A549 (cell line): ENCODE measurements at regions not wholly inside any gene's neighbourhood (a gene's known extent, or its start where the extent isn't known, plus 50 kb on each side); places are given as distances from the start of the nearest gene placed in this dataset.

ENCODE experiments used
- ATAC-seq, 2 experiments: fragments of 200-7000 bp in 1 of 2; fragments of >200 bp in 1 of 2; cut with Nextera tagmentation in 1 of 2; cut with Tn5 transposase in 1 of 2; 3 replicates each; pipeline versions ENCODE4 v1.8.0 to v1.9.1; 2018 to 2020; ENCODE audit warnings: mild to moderate bottlenecking in 1 of 2, moderate library complexity in 1 of 2
- CTCF ChIA-PET: fragments of 300-600 bp; sonication (Branson Sonifier 250); formaldehyde crosslinking; extraction: SDS; loops from one replicate; lab custom pipeline; 2021; ENCODE audit warnings: antibody characterized with exemption, inconsistent platforms; lab: Yijun Ruan, JAX
- POLR2A ChIA-PET: fragments of 350-600 bp; formaldehyde crosslinking; extraction: SDS; loops from one replicate; lab custom pipeline; 2021; ENCODE audit warnings: antibody characterized with exemption, inconsistent platforms; lab: Yijun Ruan, JAX
- DNase-seq, 2 experiments: peaks; one replicate each; pipeline versions ENCODE4 v3.0.0 to v3.0.0-alpha.2; 2011 to 2016; ENCODE audit warnings: low read depth in 1 of 2, low spot score in 1 of 2
- FAIRE-seq: peaks from 2 replicates; lab custom pipeline; 2011; peaks lifted over from hg19 to GRCh38; lab: Jason Lieb, UNC
- H3K27ac ChIP-seq, 2 experiments: fragments of >200 bp; sonication (Bioruptor Twin); formaldehyde crosslinking; 3 replicates each; pipeline ENCODE4 v1.5.1; 2016 to 2017
- H3K4me1 ChIP-seq: fragments of >200 bp; sonication (Bioruptor Twin); formaldehyde crosslinking; 3 replicates; pipeline ENCODE4 v1.6.1; 2016
- H3K4me2 ChIP-seq: fragments of >200 bp; sonication (Bioruptor Twin); formaldehyde crosslinking; 3 replicates; pipeline ENCODE4 v1.6.1; 2016
- H3K4me3 ChIP-seq: fragments of >200 bp; sonication (Bioruptor Twin); formaldehyde crosslinking; 3 replicates; pipeline ENCODE4 v1.5.1; 2016
- H3K9me3 ChIP-seq: fragments of >200 bp; sonication (Bioruptor Twin); formaldehyde crosslinking; 3 replicates; pipeline ENCODE4 v1.6.1; 2016
- BHLHE40 ChIP-seq: IDR thresholded peaks from 2 replicates; pipeline ENCODE4 v1.6.1; 2012; ENCODE audit warnings: low read depth, low read length, inconsistent platforms
- CBX2 ChIP-seq: fragments of 200-600 bp; sonication (generic); IDR thresholded peaks from 2 replicates; pipeline ENCODE4 v1.6.1; 2016; ENCODE audit warnings: low read depth, mild to moderate bottlenecking, borderline replicate concordance
- CEBPB ChIP-seq, 2 experiments: fragments of >200 bp in 1 of 2; sonication (Bioruptor Twin) in 1 of 2; formaldehyde crosslinking in 1 of 2; IDR thresholded peaks; 2 replicates each; pipeline ENCODE4 v1.6.1; 2012 to 2016
- CHD2 ChIP-seq: fragments of 150-350 bp; IDR thresholded peaks from 2 replicates; pipeline ENCODE4 v1.6.1; 2014; ENCODE audit warnings: low read length; ENCODE audit not compliant: partially characterized antibody
- EHF ChIP-seq: fragments of 250-450 bp; sonication (Bioruptor Pico); IDR thresholded peaks from 2 replicates; pipeline ENCODE4 v1.5.0; 2020; ENCODE audit warnings: mild to moderate bottlenecking
- EP300 ChIP-seq, 2 experiments: fragments of >200 bp; sonication (Bioruptor Twin); formaldehyde crosslinking; IDR thresholded peaks; 2 replicates in 1 of 2; 3 replicates in 1 of 2; pipeline ENCODE4 v1.6.1; 2016 to 2017
- ESRRA ChIP-seq: fragments of 150-350 bp; IDR thresholded peaks from 2 replicates; pipeline ENCODE4 v1.6.1; 2014; ENCODE audit warnings: mild to moderate bottlenecking, low read length, borderline replicate concordance
- FOSB ChIP-seq: fragments of 250-450 bp; sonication (Bioruptor Pico); IDR thresholded peaks from 2 replicates; pipeline ENCODE4 v1.5.0; 2020; ENCODE audit warnings: mild to moderate bottlenecking, moderate library complexity
- FOSL2 ChIP-seq, 2 experiments: fragments of 450-650 bp in 1 of 2; fragments of >200 bp in 1 of 2; sonication (Bioruptor Twin) in 1 of 2; formaldehyde crosslinking; IDR thresholded peaks; 2 replicates each; pipeline versions ENCODE4 v1.5.0 to v1.6.1; 2016 to 2020; ENCODE audit warnings: mild to moderate bottlenecking in 1 of 2, moderate library complexity in 1 of 2
- MAFK ChIP-seq: fragments of 450-650 bp; IDR thresholded peaks from 2 replicates; pipeline ENCODE4 v1.6.1; 2014; ENCODE audit not compliant: partially characterized antibody
- MYC ChIP-seq: IDR thresholded peaks from 2 replicates; pipeline ENCODE4 v1.6.1; 2012; ENCODE audit warnings: mild to moderate bottlenecking, inconsistent platforms, low read length, improper control_type of control experiment, borderline replicate concordance
- PHF8 ChIP-seq: fragments of 200-600 bp; sonication (generic); IDR thresholded peaks from 2 replicates; pipeline ENCODE4 v1.6.1; 2016; ENCODE audit warnings: low read depth, mild to moderate bottlenecking, antibody characterized with exemption, moderate library complexity, borderline replicate concordance
- RAD21 ChIP-seq, 2 experiments: fragments of >200 bp in 1 of 2; sonication (Bioruptor Twin) in 1 of 2; formaldehyde crosslinking in 1 of 2; IDR thresholded peaks in 1 of 2; conservative IDR thresholded peaks in 1 of 2; 2 replicates in 1 of 2; 3 replicates in 1 of 2; pipeline ENCODE4 v1.6.1; 2012 to 2018; ENCODE audit warnings: inconsistent platforms in 1 of 2
- RFX5 ChIP-seq: fragments of 450-650 bp; IDR thresholded peaks from 2 replicates; pipeline ENCODE4 v1.7.1; 2014; ENCODE audit warnings: antibody characterized with exemption, mild to moderate bottlenecking, moderate library complexity
- RNF2 ChIP-seq: fragments of 200-600 bp; sonication (generic); IDR thresholded peaks from 2 replicates; pipeline ENCODE4 v1.6.1; 2016; ENCODE audit warnings: low read depth, mild to moderate bottlenecking, antibody characterized with exemption, moderate library complexity, borderline replicate concordance
- SREBF2 ChIP-seq: fragments of 450-650 bp; IDR thresholded peaks from 2 replicates; pipeline ENCODE4 v1.6.1; 2014; ENCODE audit warnings: mild to moderate bottlenecking, moderate library complexity
- TFCP2L1 ChIP-seq: fragments of 250-450 bp; sonication (Bioruptor Pico); IDR thresholded peaks from 2 replicates; pipeline ENCODE4 v1.5.0; 2021; ENCODE audit warnings: mild to moderate bottlenecking
- ZC3H11A ChIP-seq: fragments of 450-650 bp; IDR thresholded peaks from 2 replicates; pipeline ENCODE4 v1.6.1; 2014; ENCODE audit warnings: antibody characterized with exemption, mild to moderate bottlenecking
- ZSCAN20 ChIP-seq: fragments of 250-450 bp; sonication (Bioruptor Pico); IDR thresholded peaks from 2 replicates; pipeline ENCODE4 v1.8.0; 2022; ENCODE audit warnings: mild to moderate bottlenecking, moderate library complexity
- WGBS: methylation state at CpG from one replicate; pipeline ENCODE4 v1.1.6; 2017; ENCODE audit errors: missing lambda C conversion rate; 5-methylcytosine and 5-hydroxymethylcytosine counted together
- TF ChIP-seq, protein P1 (sequence below): fragments of >200 bp; sonication (Bioruptor Twin); formaldehyde crosslinking; IDR thresholded peaks from 3 replicates; pipeline ENCODE4 v1.6.1; 2016
- TF ChIP-seq, protein P2 (sequence below): IDR thresholded peaks from 2 replicates; pipeline ENCODE4 v1.6.1; 2012
- TF ChIP-seq, protein P3 (sequence below): fragments of 250-450 bp; sonication (Bioruptor Pico); IDR thresholded peaks from 2 replicates; pipeline ENCODE4 v1.5.0; 2021; ENCODE audit warnings: mild to moderate bottlenecking, moderate library complexity, borderline replicate concordance
- TF ChIP-seq, protein P4 (sequence below): fragments of >200 bp; sonication (Bioruptor Twin); formaldehyde crosslinking; IDR thresholded peaks from 2 replicates; pipeline ENCODE4 v1.6.1; 2016
- TF ChIP-seq, protein P5 (sequence below): fragments of >200 bp; sonication (Bioruptor Twin); formaldehyde crosslinking; IDR thresholded peaks from 3 replicates; pipeline ENCODE4 v1.5.1; 2016
- TF ChIP-seq, protein P6 (sequence below): fragments of 450-650 bp; IDR thresholded peaks from 2 replicates; pipeline ENCODE4 v1.6.1; 2014; ENCODE audit warnings: antibody characterized with exemption
- TF ChIP-seq, protein P7 (sequence below): IDR thresholded peaks from 2 replicates; pipeline ENCODE4 v1.6.1; 2012; ENCODE audit warnings: low read depth, borderline replicate concordance

DNA sequence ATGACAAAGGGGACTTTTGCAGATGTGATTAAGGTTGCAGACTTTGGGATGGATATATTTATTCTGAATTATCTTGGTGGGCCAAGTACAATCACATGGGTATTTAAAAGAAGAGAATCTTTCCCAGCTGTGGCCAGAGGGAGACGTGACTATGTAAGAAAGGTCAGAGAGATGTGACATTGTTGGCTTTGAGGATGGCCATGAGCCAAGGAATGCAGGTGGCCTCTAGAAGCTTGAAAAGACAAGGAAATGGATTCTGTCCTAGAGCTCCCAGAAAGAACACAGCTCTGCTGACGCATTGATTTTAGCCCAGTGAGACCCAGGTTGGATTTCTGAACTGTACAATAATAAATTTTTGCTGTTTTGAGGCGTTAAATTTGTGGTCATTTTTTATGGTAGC lies 616.0 kb upstream of the TBL1XR1 start:
- Histone ChIP-seq H3K9me3 (no peaks in the 10 kb centered on the region), H3K27ac (peak overlapping the region; percentile 54 to 76), H3K4me3 (no peak overlapping the region), H3K4me2 (peak overlapping the region; percentile 37), H3K4me1 (peaks cover 60% of the 10 kb centered on the region)
- POLR2A ChIA-PET: no interaction called here
- DNase-seq: peak in 1 of 2 experiments; percentile 64
- CTCF ChIA-PET: no interaction called here
- FAIRE-seq: no peak
- WGBS: 43% methylated on average over 3 of the region's 3 CpGs
- ATAC-seq: no peak
- TF ChIP-seq RAD21 (conservative IDR thresholded peaks at IDR 0.05 in 1 of 2, IDR thresholded peaks at IDR 0.05 in 1 of 2): peak in 1 of 2 experiments; percentile 20; a peak in 1 of 5 replicates
- no peak for TF ChIP-seq EP300 (IDR thresholded peaks at IDR 0.05)
- TF ChIP-seq, protein P1, sequence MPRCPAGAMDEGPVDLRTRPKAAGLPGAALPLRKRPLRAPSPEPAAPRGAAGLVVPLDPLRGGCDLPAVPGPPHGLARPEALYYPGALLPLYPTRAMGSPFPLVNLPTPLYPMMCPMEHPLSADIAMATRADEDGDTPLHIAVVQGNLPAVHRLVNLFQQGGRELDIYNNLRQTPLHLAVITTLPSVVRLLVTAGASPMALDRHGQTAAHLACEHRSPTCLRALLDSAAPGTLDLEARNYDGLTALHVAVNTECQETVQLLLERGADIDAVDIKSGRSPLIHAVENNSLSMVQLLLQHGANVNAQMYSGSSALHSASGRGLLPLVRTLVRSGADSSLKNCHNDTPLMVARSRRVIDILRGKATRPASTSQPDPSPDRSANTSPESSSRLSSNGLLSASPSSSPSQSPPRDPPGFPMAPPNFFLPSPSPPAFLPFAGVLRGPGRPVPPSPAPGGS: no peak
- no peak for TF ChIP-seq ZC3H11A
- TF ChIP-seq MAFK: peak; percentile 28
- no peak for TF ChIP-seq RFX5
- TF ChIP-seq ESRRA: no peak
- TF ChIP-seq, protein P2, sequence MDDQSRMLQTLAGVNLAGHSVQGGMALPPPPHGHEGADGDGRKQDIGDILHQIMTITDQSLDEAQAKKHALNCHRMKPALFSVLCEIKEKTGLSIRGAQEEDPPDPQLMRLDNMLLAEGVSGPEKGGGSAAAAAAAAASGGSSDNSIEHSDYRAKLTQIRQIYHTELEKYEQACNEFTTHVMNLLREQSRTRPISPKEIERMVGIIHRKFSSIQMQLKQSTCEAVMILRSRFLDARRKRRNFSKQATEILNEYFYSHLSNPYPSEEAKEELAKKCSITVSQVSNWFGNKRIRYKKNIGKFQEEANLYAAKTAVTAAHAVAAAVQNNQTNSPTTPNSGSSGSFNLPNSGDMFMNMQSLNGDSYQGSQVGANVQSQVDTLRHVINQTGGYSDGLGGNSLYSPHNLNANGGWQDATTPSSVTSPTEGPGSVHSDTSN: no peak
- TF ChIP-seq FOSL2 (IDR thresholded peaks at IDR 0.05): no peak
- TF ChIP-seq FOSL2 (CRISPR knock-in tag; IDR thresholded peaks at IDR 0.05): no peak
- TF ChIP-seq, protein P3, sequence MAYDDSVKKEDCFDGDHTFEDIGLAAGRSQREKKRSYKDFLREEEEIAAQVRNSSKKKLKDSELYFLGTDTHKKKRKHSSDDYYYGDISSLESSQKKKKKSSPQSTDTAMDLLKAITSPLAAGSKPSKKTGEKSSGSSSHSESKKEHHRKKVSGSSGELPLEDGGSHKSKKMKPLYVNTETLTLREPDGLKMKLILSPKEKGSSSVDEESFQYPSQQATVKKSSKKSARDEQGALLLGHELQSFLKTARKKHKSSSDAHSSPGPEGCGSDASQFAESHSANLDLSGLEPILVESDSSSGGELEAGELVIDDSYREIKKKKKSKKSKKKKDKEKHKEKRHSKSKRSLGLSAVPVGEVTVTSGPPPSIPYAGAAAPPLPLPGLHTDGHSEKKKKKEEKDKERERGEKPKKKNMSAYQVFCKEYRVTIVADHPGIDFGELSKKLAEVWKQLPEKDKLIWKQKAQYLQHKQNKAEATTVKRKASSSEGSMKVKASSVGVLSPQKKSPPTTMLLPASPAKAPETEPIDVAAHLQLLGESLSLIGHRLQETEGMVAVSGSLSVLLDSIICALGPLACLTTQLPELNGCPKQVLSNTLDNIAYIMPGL (CRISPR knock-in tag): no peak

DNA sequence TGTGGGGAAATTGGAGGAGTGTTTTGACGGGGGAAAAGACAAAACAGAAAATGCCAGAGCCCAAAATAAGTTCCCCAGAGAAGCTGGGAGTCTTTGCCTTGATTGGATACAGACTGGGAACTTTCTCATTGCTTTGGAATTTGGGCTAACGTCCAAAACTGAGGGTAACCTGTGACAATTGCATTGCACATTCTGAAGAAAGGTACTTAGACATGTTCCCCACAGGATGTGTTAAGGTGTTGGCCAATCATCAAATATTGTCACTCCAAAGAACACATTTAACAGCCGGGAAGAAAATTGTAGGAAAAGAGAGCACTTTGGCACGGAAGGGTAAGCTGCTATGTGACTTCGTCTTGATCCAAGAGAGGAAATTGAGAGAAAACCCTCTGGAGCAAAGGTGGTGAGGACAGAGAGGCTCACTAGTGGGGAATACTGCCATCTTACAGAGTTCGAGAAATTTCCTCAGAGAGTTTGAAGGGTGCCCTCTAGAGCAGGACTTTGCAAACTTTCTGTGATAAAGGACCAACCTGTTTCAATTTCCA lies 619.5 kb upstream of the TBL1XR1 start:
- H3K27ac ChIP-seq: peak overlapping the region; percentile 68 to 77
- FAIRE-seq (no peak), DNase-seq (peak; percentile 9 to 72), ATAC-seq (peak; percentile 81 to 83)
- peak overlapping the region; percentile 41 for H3K4me2 ChIP-seq
- POLR2A ChIA-PET: no interaction called here
- no peak overlapping the region for H3K4me3 ChIP-seq
- H3K4me1 ChIP-seq: peaks cover 37% of the 10 kb centered on the region
- H3K9me3 ChIP-seq: no peaks in the 10 kb centered on the region
- 9% methylated on average over 6 of the region's 6 CpGs for WGBS
- CTCF ChIA-PET: no interaction called here
- TF ChIP-seq CHD2: no peak
- TF ChIP-seq BHLHE40: no peak
- TF ChIP-seq, protein P4, sequence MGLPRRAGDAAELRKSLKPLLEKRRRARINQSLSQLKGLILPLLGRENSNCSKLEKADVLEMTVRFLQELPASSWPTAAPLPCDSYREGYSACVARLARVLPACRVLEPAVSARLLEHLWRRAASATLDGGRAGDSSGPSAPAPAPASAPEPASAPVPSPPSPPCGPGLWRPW: no peak
- TF ChIP-seq TFCP2L1: no peak
- no peak for TF ChIP-seq RFX5
- TF ChIP-seq CEBPB (IDR thresholded peaks at IDR 0.05): peak; percentile 61 to 79
- TF ChIP-seq CBX2: no peak
- TF ChIP-seq, protein P5, sequence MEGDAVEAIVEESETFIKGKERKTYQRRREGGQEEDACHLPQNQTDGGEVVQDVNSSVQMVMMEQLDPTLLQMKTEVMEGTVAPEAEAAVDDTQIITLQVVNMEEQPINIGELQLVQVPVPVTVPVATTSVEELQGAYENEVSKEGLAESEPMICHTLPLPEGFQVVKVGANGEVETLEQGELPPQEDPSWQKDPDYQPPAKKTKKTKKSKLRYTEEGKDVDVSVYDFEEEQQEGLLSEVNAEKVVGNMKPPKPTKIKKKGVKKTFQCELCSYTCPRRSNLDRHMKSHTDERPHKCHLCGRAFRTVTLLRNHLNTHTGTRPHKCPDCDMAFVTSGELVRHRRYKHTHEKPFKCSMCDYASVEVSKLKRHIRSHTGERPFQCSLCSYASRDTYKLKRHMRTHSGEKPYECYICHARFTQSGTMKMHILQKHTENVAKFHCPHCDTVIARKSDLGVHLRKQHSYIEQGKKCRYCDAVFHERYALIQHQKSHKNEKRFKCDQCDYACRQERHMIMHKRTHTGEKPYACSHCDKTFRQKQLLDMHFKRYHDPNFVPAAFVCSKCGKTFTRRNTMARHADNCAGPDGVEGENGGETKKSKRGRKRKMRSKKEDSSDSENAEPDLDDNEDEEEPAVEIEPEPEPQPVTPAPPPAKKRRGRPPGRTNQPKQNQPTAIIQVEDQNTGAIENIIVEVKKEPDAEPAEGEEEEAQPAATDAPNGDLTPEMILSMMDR: peak; percentile 26; the same call in 1 of the 3 replicates
- no peak for TF ChIP-seq FOSB (CRISPR knock-in tag)
- no peak for TF ChIP-seq EHF
- TF ChIP-seq MAFK: no peak
- TF ChIP-seq, protein P6, sequence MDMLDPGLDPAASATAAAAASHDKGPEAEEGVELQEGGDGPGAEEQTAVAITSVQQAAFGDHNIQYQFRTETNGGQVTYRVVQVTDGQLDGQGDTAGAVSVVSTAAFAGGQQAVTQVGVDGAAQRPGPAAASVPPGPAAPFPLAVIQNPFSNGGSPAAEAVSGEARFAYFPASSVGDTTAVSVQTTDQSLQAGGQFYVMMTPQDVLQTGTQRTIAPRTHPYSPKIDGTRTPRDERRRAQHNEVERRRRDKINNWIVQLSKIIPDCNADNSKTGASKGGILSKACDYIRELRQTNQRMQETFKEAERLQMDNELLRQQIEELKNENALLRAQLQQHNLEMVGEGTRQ: no peak
- no peak for TF ChIP-seq FOSL2 (IDR thresholded peaks at IDR 0.05)
- peak; percentile 24; the same call in 1 of the 2 replicates for TF ChIP-seq FOSL2 (CRISPR knock-in tag; IDR thresholded peaks at IDR 0.05)
- TF ChIP-seq PHF8: no peak
- TF ChIP-seq, protein P7, sequence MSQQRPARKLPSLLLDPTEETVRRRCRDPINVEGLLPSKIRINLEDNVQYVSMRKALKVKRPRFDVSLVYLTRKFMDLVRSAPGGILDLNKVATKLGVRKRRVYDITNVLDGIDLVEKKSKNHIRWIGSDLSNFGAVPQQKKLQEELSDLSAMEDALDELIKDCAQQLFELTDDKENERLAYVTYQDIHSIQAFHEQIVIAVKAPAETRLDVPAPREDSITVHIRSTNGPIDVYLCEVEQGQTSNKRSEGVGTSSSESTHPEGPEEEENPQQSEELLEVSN: no peak
- TF ChIP-seq ZSCAN20 (CRISPR knock-in tag): no peak
- TF ChIP-seq SREBF2: no peak
- TF ChIP-seq, protein P3 (CRISPR knock-in tag): no peak
- TF ChIP-seq MYC: no peak
- TF ChIP-seq RNF2: no peak
